ENCODE measurements at regions not wholly inside any gene's neighbourhood (a gene's known extent, or its start where the extent isn't known, plus 50 kb on each side); places are given as distances from the start of the nearest gene placed in this dataset.

DNA sequence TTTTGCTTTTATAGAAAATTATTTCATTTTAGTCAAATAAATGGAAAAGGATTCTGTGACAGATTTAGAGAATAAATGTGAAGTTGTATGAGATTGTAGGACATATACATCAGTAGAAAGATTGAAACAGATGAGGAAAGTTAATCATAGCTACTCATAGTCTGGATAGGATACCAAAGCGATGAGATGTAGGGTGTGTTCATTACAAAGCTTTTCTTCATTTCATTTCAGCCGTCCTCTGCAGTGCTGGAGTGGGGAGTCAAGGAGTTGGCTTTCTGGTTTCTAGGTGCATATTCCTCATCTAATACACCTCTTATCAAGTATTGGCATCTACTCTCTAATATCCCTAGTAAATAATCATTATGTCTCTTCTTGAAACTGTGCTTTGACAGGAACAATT lies 149.5 kb upstream of the NEGR1 start:
- TF ChIP-seq POLR2AphosphoS5 (IDR thresholded peaks at IDR 0.05) (no peak), POLR2A (IDR thresholded peaks at IDR 0.05) (no peak), EP300 (IDR thresholded peaks at IDR 0.05) (no peak)
- TF ChIP-seq, protein P1, sequence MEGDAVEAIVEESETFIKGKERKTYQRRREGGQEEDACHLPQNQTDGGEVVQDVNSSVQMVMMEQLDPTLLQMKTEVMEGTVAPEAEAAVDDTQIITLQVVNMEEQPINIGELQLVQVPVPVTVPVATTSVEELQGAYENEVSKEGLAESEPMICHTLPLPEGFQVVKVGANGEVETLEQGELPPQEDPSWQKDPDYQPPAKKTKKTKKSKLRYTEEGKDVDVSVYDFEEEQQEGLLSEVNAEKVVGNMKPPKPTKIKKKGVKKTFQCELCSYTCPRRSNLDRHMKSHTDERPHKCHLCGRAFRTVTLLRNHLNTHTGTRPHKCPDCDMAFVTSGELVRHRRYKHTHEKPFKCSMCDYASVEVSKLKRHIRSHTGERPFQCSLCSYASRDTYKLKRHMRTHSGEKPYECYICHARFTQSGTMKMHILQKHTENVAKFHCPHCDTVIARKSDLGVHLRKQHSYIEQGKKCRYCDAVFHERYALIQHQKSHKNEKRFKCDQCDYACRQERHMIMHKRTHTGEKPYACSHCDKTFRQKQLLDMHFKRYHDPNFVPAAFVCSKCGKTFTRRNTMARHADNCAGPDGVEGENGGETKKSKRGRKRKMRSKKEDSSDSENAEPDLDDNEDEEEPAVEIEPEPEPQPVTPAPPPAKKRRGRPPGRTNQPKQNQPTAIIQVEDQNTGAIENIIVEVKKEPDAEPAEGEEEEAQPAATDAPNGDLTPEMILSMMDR (IDR thresholded peaks at IDR 0.05) = no peak
